ENCODE measurements at regions not wholly inside any gene's neighbourhood (a gene's known extent, or its start where the extent isn't known, plus 50 kb on each side); places are given as distances from the start of the nearest gene placed in this dataset.

GRCh38 chr11:81220146-81220895 lies 1513.3 kb downstream of the FAM181B start:
- Histone ChIP-seq H3K9me3 (ENCODE audit: control insufficient read depth, insufficient read depth, low read length) (no peaks in the 10 kb centered on the region), H3K4me3 (ENCODE audit: low read depth, low read length) (no peak overlapping the region), H3K27ac (ENCODE audit: low read depth, low read length) (no peak overlapping the region), H3K27me3 (ENCODE audit: control insufficient read depth, insufficient read depth, low read length) (no peaks in the 10 kb centered on the region)
- no peak for DNase-seq (ENCODE audit: low read depth, low spot score)
- ChIA-PET POLR2A (no interaction called here), CTCF (no interaction called here)
- no peak for TF ChIP-seq CTCF (IDR thresholded peaks at IDR 0.05; ENCODE audit: low read depth, low read length)

- DNase-seq (ENCODE audit: low read depth, low spot score), result no peak
- TF ChIP-seq CTCF (IDR thresholded peaks at IDR 0.05; ENCODE audit: low read depth, low read length), result no peak
- Histone ChIP-seq H3K4me3 (ENCODE audit: low read depth, low read length) (no peak overlapping the region), H3K9me3 (ENCODE audit: control insufficient read depth, insufficient read depth, low read length) (no peaks in the 10 kb centered on the region), H3K27me3 (ENCODE audit: control insufficient read depth, insufficient read depth, low read length) (no peaks in the 10 kb centered on the region), H3K27ac (ENCODE audit: low read depth, low read length) (no peak overlapping the region)
- CTCF ChIA-PET, result no interaction called here
- POLR2A ChIA-PET, result no interaction called here
Measured at GRCh38 chr11:81219661-81220060, 1514.0 kb downstream of the FAM181B start.

GRCh38 chr11:81218440-81218839 lies 1515.2 kb downstream of the FAM181B start:
- no peaks in the 10 kb centered on the region for H3K9me3 ChIP-seq (ENCODE audit: control insufficient read depth, insufficient read depth, low read length)
- no peak for TF ChIP-seq CTCF (IDR thresholded peaks at IDR 0.05; ENCODE audit: low read depth, low read length)
- CTCF ChIA-PET, result no interaction called here
- no peak for DNase-seq (ENCODE audit: low read depth, low spot score)
- H3K27ac ChIP-seq (ENCODE audit: low read depth, low read length), result no peak overlapping the region
- POLR2A ChIA-PET, result no interaction called here
- no peaks in the 10 kb centered on the region for H3K27me3 ChIP-seq (ENCODE audit: control insufficient read depth, insufficient read depth, low read length)
- H3K4me3 ChIP-seq (ENCODE audit: low read depth, low read length), result no peak overlapping the region

GRCh38 chr11:81211050-81211449 lies 1522.6 kb downstream of the FAM181B start:
- POLR2A ChIA-PET, result no interaction called here
- CTCF ChIA-PET, result interaction anchor here (0.7 kb wide), 1 partner anchor 1329 kb away, joined by 3 read pairs; no protein-coding TSS in a partner anchor
- no peak for TF ChIP-seq CTCF (IDR thresholded peaks at IDR 0.05; ENCODE audit: low read depth, low read length)
- H3K9me3 ChIP-seq (ENCODE audit: control insufficient read depth, insufficient read depth, low read length), result peaks cover 8% of the 10 kb centered on the region; the same call in 1 of the 2 replicates
- H3K27me3 ChIP-seq (ENCODE audit: control insufficient read depth, insufficient read depth, low read length), result no peaks in the 10 kb centered on the region
- no peak for DNase-seq (ENCODE audit: low read depth, low spot score)
- H3K27ac ChIP-seq (ENCODE audit: low read depth, low read length), result no peak overlapping the region
- H3K4me3 ChIP-seq (ENCODE audit: low read depth, low read length), result no peak overlapping the region

GRCh38 chr11:81207421-81208054 lies 1526.1 kb downstream of the FAM181B start:
- no peak for TF ChIP-seq CTCF (IDR thresholded peaks at IDR 0.05; ENCODE audit: low read depth, low read length)
- POLR2A ChIA-PET, result no interaction called here

More at GRCh38 chr11:81207421-81208054, 1526.1 kb downstream of the FAM181B start:
- no peak for DNase-seq (ENCODE audit: low read depth, low spot score)
- Histone ChIP-seq H3K4me3 (ENCODE audit: low read depth, low read length) (no peak overlapping the region), H3K27ac (ENCODE audit: low read depth, low read length) (no peak overlapping the region), H3K9me3 (ENCODE audit: control insufficient read depth, insufficient read depth, low read length) (peaks cover 8% of the 10 kb centered on the region; the same call in 1 of the 2 replicates), H3K27me3 (ENCODE audit: control insufficient read depth, insufficient read depth, low read length) (no peaks in the 10 kb centered on the region)
- CTCF ChIA-PET, result no interaction called here
